ENCODE measurements at regions not wholly inside any gene's neighbourhood (a gene's known extent, or its start where the extent isn't known, plus 50 kb on each side); places are given as distances from the start of the nearest gene placed in this dataset.
"Not testable (repeated sequence)": the region's sequence is repeated elsewhere in the genome, so short reads cannot be mapped to it uniquely, and the experiment has no call there.

DNA sequence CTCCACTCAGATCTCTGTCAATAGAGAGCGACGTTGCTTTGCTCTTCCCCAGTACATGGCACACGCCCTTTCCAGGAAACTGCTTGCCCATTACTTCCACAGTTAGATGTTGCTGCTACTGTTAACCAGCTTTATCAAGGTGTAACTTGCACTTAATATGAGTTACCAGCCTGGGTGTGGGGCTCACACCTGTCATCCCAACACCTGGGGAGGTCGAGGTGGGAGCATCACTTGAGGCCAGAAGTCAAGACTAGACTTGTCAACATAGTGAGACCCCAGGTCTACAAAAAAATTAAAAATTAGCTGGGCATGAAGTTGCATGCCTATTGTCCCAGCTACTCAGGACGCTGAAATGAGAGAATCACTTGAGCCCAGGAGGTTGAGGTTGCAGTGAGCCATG lies 177.1 kb upstream of the B3GAT1 start:
- H3K27me3 Mint-ChIP-seq = peaks cover 52% of the 10 kb centered on the region
- H3K36me3 Mint-ChIP-seq (ENCODE audit: low read depth) = no peaks in the 10 kb centered on the region
- no peak overlapping the region for H3K4me3 Mint-ChIP-seq
- H3K4me1 Mint-ChIP-seq (ENCODE audit: low read depth) = peaks cover 15% of the 10 kb centered on the region
- H3K9me3 Mint-ChIP-seq = no peaks in the 10 kb centered on the region
- intact Hi-C loops (cut with micrococcal nuclease) = no loop called here
- H3K27ac Mint-ChIP-seq = no peak overlapping the region

DNA sequence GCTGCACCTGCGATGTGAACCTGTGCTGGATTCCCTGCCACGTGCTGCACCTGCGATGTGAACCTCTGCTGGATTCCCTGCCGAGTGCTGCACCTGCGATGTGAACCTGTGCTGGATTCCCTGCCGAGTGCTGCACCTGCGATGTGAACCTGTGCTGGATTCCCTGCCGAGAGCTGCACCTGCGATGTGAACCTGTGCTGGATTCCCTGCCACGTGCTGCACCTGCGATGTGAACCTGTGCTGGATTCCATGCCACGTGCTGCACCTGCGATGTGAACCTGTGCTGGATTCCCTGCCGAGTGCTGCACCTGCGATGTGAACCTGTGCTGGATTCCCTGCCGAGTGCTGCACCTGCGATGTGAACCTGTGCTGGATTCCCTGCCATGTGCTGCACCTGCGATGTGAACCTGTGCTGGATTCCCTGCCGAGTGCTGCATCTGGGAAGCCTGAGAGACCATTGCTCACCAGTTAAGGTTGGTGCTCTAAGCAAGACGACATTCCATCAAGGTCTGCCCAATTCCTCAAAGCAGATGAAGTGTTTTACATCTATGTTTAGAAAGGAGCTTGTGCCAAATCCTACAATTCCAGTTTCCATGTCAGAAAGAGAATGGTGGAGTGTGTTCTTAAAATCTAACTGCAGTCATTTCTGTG lies 176.5 kb upstream of the B3GAT1 start:
- H3K27me3 Mint-ChIP-seq = peaks cover 56% of the 10 kb centered on the region
- intact Hi-C loops (cut with micrococcal nuclease); H3K9me3 Mint-ChIP-seq; H3K4me3 Mint-ChIP-seq; H3K36me3 Mint-ChIP-seq (ENCODE audit: low read depth); H3K27ac Mint-ChIP-seq: not testable (repeated sequence)
- H3K4me1 Mint-ChIP-seq (ENCODE audit: low read depth) = peaks cover 21% of the 10 kb centered on the region

DNA sequence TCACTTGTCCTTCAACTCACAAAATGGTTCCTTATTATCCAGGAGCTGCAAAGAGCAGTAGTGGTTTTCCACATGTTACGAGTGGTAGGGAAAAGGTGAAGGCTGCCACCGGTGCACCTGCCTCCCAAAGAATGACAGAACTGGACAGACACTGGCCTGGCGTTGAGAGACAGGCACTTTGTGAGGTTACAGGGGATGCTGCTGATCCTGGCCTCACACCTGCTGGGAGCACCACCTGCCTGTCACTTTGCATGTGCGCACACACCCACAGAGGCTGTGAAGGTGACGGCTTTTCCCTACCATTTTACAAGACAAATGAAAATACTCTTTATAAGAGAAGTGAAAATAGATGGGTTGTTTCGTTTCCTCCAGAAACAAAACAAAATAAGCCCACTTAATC lies 175.3 kb upstream of the B3GAT1 start:
- Mint-ChIP-seq H3K27ac (no peak overlapping the region), H3K4me3 (no peak overlapping the region), H3K4me1 (ENCODE audit: low read depth) (peaks cover 30% of the 10 kb centered on the region), H3K27me3 (peaks cover 68% of the 10 kb centered on the region), H3K9me3 (no peaks in the 10 kb centered on the region), H3K36me3 (ENCODE audit: low read depth) (no peaks in the 10 kb centered on the region)
- intact Hi-C loops (cut with micrococcal nuclease) = no loop called here

DNA sequence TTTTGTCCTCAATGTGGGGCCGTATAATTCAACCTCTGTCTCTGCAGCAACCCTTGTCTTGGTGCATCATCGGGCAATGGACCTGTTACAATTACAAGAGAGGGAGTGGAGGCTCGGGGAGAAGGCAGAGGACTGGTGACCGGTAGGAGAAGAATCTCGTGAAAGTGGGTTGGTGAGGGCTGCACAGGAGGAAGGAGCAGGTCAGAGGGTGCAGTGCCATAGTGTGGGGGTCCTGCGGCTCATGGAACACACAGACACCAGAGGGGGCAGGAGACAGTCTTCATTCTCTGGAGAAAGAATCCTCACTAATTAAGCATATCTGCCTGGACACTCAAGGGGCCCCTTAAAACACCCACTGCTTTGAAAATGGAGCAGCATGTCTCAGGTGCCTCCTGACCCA lies 174.7 kb upstream of the B3GAT1 start:
- Mint-ChIP-seq H3K27ac (no peak overlapping the region), H3K4me1 (ENCODE audit: low read depth) (peaks cover 30% of the 10 kb centered on the region), H3K36me3 (ENCODE audit: low read depth) (no peaks in the 10 kb centered on the region), H3K9me3 (no peaks in the 10 kb centered on the region), H3K27me3 (peaks cover 73% of the 10 kb centered on the region), H3K4me3 (no peak overlapping the region)
- intact Hi-C loops (cut with micrococcal nuclease) = no loop called here

DNA sequence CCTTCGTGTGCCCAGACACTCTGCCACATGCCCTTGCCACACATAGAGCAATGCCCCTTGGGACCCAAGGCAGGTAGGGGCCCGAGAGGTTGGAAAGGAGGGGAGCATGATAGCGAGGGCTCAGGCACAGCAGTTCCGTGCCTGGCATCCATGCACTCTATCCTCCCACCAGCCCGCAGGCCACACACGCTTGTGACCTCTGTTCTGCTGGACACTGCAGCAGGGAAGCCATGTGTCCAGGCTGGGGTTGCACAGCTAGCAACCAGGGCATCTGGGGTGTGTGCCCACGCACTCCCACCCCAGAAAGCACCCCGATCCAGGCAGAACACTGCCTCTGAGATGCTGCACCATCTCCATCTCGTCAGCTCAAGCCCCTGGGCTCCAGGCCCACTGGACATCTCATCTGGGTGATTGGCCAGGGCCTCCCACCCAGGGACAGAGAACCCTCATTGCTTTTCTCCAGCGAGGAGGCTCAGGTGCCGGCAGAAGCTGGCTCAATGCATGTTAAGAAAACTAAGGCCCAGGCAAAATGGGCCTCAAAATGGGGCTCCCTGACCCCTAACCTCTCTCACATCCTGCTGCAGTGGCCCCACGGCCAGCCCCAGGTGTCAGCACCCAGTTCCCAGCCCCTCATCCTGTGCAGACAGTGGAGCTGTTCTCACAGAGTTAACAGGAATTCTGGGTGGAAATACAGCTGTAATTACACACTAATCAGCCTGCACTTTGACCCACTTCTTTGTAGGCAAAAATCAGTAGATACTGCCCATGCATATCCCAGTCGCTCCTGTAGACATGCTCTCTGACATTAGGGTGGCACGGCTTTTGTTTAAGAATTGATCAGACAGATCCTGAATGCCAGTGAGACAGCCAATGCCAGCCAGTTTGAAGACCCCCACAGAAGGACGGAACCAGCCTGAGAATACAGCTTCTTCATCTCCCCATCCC lies 173.9 kb upstream of the B3GAT1 start:
- no peak overlapping the region for H3K4me3 Mint-ChIP-seq
- no peaks in the 10 kb centered on the region for H3K36me3 Mint-ChIP-seq (ENCODE audit: low read depth)
- peaks cover 77% of the 10 kb centered on the region for H3K27me3 Mint-ChIP-seq
- no peaks in the 10 kb centered on the region for H3K9me3 Mint-ChIP-seq
- no peak overlapping the region for H3K27ac Mint-ChIP-seq
- intact Hi-C loops (cut with micrococcal nuclease) = no loop called here
- H3K4me1 Mint-ChIP-seq (ENCODE audit: low read depth) = peaks cover 30% of the 10 kb centered on the region

DNA sequence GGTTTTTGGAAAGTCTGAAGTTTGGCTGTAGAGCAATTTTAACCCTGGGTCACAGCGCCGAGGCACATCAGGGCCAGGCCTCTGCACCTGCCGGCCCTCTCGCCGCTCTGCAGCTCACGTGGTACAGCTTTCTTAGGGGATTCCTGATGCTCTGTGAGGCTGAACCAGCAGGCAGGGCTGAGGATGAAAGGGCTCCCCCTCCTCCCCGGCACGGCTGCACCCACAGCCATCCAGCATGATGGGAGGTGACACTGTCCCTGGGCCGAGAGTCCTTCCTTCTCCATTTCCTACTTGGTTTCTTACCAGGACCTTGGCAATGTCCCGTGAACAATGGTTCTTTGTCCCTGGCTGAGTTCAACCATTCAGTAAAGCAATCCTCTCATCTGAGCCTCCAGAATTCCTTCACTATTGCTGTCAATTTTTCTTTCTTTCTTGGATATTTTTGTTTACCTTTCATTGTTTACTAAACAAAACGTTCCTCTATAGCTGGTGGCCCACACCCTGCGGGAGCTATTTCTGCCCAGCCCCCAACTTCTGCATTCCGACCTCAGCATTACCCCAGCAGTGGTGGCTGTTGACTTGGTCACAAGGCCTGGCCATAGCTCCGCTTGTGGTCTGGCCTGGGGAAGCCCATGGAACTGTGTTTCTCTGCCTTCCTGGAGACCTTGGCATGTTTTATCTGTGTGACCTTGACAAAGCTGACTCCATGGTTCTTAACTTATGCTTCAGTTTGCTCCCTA lies 172.8 kb upstream of the B3GAT1 start:
- H3K9me3 Mint-ChIP-seq = no peaks in the 10 kb centered on the region
- H3K4me3 Mint-ChIP-seq = no peak overlapping the region
- intact Hi-C loops (cut with micrococcal nuclease) = no loop called here
- H3K4me1 Mint-ChIP-seq (ENCODE audit: low read depth) = peaks cover 30% of the 10 kb centered on the region
- no peaks in the 10 kb centered on the region for H3K36me3 Mint-ChIP-seq (ENCODE audit: low read depth)
- peaks cover 85% of the 10 kb centered on the region for H3K27me3 Mint-ChIP-seq
- no peak overlapping the region for H3K27ac Mint-ChIP-seq

DNA sequence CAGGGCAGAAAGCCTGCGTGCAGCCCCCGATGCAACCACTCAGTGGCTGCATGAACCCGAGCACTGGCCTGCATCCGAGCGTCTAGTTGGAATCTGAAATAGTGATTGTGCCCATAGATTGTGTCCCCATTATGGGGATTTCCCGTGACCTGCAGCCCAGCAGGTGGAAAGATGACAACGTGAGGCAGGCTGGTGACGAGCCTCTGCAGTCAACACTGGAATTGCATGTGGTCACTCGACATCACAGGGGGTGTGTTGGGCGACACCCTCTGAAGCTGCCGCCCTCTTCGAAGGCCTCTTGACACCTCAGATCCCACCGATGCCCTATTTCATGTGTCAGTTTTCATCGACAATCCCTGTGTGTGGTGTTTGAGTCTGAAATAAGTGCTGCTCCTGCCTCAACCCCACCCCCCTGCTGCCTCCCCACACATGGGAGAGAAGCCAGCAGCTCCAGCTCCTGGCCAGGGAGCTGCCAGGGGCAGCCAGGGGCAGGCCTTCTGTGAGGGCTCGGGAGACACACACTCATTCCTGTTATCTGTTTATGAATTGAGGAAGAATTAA lies 172.0 kb upstream of the B3GAT1 start:
- intact Hi-C loops (cut with micrococcal nuclease) = no loop called here
- no peak overlapping the region for H3K27ac Mint-ChIP-seq
- H3K4me1 Mint-ChIP-seq (ENCODE audit: low read depth) = peaks cover 30% of the 10 kb centered on the region
- H3K36me3 Mint-ChIP-seq (ENCODE audit: low read depth) = no peaks in the 10 kb centered on the region
- H3K4me3 Mint-ChIP-seq = no peak overlapping the region
- H3K9me3 Mint-ChIP-seq = no peaks in the 10 kb centered on the region
- peaks cover 85% of the 10 kb centered on the region for H3K27me3 Mint-ChIP-seq

DNA sequence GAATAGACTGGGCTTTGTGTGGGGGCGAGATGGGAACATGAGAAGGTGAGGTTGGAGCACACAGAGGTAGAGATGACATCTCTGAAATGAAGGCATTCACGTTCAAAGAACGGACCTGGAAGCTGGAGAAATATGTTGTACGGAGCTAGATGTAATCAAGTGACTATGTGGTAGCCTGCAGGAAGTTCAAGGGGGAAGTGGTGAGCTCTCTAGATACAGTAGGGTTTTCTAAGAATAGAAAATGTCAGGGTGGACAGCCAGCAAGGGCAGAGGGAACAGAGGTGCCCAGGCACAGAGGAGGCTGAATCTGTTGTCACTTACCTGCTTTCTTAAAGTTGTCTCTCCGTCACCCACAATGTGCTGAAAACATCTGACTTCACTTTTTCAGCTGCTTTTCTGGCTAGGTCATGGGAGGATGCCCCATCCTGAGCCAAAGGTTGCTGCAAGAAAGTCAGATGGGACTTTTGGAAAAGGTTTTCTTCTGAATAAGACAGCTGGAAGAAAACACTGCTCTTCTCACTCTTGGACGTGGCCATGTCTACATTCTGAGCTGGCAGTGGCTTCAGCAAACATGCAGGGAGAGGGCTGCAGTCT lies 171.5 kb upstream of the B3GAT1 start:
- H3K9me3 Mint-ChIP-seq = no peaks in the 10 kb centered on the region
- no peak overlapping the region for H3K27ac Mint-ChIP-seq
- no peaks in the 10 kb centered on the region for H3K36me3 Mint-ChIP-seq (ENCODE audit: low read depth)
- H3K27me3 Mint-ChIP-seq = peaks cover 87% of the 10 kb centered on the region
- peaks cover 30% of the 10 kb centered on the region for H3K4me1 Mint-ChIP-seq (ENCODE audit: low read depth)
- intact Hi-C loops (cut with micrococcal nuclease) = no loop called here
- no peak overlapping the region for H3K4me3 Mint-ChIP-seq

DNA sequence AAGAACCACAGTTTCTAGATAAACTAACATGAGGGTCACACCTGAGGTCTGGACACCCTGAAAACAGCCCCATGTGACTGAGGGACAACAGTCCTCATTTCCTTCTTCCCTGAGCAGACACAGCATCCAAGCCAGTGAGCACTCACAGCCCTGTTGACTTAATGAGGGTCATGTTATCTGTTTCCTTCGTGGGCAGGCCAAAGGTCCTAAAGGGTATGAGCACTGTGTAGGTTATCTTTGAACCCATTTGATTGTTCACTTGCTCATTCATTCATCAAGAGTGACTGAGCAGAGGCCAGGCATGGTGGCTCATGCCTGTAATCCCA lies 170.7 kb upstream of the B3GAT1 start:
- no peak overlapping the region for H3K4me3 Mint-ChIP-seq
- intact Hi-C loops (cut with micrococcal nuclease) = no loop called here

DNA sequence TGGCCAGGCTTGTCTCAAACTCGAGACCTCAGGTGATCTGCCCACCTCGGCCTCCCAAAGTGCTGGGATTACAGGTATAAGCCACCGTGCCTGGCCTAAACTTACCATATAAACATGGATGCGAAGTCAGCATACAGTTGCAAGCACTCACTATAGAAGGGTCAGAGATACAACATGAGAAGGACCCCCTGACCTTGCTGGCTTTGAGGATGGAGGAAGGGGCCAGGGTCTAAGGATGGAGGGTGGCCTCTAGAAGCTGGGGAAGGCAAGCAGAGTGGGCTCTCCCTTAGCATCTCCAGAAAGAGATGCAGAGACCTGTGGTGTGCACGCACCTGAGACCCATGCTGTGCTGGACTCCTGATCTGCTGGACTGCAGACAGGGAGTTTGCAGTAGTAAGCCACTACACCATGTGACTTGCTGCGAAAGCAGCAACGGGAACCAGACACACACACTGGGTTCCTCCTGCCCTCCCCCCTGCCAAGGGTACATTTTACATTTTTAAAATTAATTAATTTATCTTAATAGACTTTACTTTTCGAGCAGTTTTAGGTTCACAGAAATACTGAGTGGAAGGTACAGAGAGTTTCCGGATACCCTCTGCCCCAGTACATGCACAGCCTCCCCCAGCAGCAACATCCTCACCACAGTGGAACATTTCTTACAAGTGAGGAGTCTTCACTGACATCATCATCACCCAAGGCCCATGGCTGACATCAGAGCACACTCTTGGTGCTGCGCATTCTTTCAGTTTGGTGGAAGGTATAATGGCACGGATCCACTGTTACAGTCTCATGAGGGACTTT lies 170.1 kb upstream of the B3GAT1 start:
- H3K27me3 Mint-ChIP-seq = peaks cover 86% of the 10 kb centered on the region
- no peaks in the 10 kb centered on the region for H3K36me3 Mint-ChIP-seq (ENCODE audit: low read depth)
- H3K27ac Mint-ChIP-seq = no peak overlapping the region
- intact Hi-C loops (cut with micrococcal nuclease) = no loop called here
- no peaks in the 10 kb centered on the region for H3K9me3 Mint-ChIP-seq
- H3K4me3 Mint-ChIP-seq = no peak overlapping the region
- peaks cover 30% of the 10 kb centered on the region for H3K4me1 Mint-ChIP-seq (ENCODE audit: low read depth)

More for the DNA sequence above, 170.7 kb upstream of the B3GAT1 start:
- peaks cover 89% of the 10 kb centered on the region for H3K27me3 Mint-ChIP-seq
- H3K4me1 Mint-ChIP-seq (ENCODE audit: low read depth) = peaks cover 30% of the 10 kb centered on the region
- H3K9me3 Mint-ChIP-seq = no peaks in the 10 kb centered on the region
- H3K36me3 Mint-ChIP-seq (ENCODE audit: low read depth) = no peaks in the 10 kb centered on the region
- H3K27ac Mint-ChIP-seq = no peak overlapping the region

DNA sequence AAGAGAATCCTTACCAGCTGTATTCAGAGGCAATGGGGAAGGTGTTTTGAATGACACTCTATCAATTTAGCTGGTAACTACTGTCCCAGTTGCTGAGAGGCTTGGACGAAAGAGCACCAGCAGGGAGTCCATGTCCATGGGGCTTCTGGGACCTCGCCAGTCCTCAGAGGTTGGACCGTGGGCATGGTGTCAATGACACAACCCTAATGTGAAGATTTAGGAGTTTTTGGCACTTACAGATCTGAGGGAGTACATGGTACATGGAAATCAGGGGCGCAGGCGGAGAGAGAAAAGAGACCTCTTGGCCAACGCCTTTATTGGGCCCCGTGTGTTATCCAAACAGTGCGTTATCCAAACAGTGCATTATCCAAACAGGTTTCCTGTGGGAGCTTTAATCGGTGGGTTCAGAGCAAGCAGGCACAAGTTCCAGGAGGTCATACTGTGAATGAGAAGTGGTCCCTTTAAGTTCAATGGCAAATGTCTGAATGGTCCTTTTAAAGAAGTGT lies 169.1 kb upstream of the B3GAT1 start:
- H3K4me1 Mint-ChIP-seq (ENCODE audit: low read depth) = peaks cover 30% of the 10 kb centered on the region
- H3K4me3 Mint-ChIP-seq = no peak overlapping the region
- peaks cover 81% of the 10 kb centered on the region for H3K27me3 Mint-ChIP-seq
- intact Hi-C loops (cut with micrococcal nuclease) = no loop called here
- H3K9me3 Mint-ChIP-seq = no peaks in the 10 kb centered on the region
- no peaks in the 10 kb centered on the region for H3K36me3 Mint-ChIP-seq (ENCODE audit: low read depth)
- no peak overlapping the region for H3K27ac Mint-ChIP-seq

DNA sequence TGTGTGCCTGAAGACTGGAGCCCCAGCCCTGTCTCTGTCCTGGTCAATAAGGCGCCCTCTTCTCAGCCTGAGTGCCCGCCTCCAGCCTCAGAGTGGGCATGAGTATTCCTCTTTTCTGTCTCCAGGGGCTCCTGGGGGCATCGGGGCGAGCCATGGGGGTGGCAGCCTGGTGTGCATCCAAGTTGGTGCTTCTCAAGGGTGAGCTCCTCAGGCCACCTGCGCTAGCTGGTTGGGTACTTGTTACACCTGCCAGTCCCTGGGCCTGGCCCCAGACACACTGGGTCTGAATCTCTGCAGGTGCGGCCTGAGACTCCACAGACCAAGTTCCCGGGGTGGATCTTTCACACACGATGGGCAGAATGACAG lies 168.6 kb upstream of the B3GAT1 start:
- H3K9me3 Mint-ChIP-seq = no peaks in the 10 kb centered on the region
- intact Hi-C loops (cut with micrococcal nuclease) = no loop called here
- H3K36me3 Mint-ChIP-seq (ENCODE audit: low read depth) = no peaks in the 10 kb centered on the region
- no peak overlapping the region for H3K4me3 Mint-ChIP-seq
- H3K27me3 Mint-ChIP-seq = peaks cover 76% of the 10 kb centered on the region
- H3K4me1 Mint-ChIP-seq (ENCODE audit: low read depth) = peaks cover 29% of the 10 kb centered on the region
- no peak overlapping the region for H3K27ac Mint-ChIP-seq

Measured in dendritic cell treated with granulocyte-macrophage colony-stimulating factor and Interleukin-4, amounts not matched to agents 40 ng/mL and 50 ng/mL, for 4 days (primary cell).